Endothelial cell (in vitro differentiated cells): ENCODE measurements at regions not wholly inside any gene's neighbourhood (a gene's known extent, or its start where the extent isn't known, plus 50 kb on each side); places are given as distances from the start of the nearest gene placed in this dataset.

Experiments
- DNase-seq: peaks from one replicate; pipeline ENCODE4 v3.0.0; 2021; ENCODE audit warnings: low spot score
- H3K27ac Mint-ChIP-seq: one replicate; pipeline ENCODE4 v1.8.0; 2021; ENCODE audit warnings: mixed read lengths, inconsistent platforms; ENCODE audit not compliant: unreplicated experiment
- H3K27me3 Mint-ChIP-seq: one replicate; pipeline ENCODE4 v1.8.0; 2021; ENCODE audit warnings: mild to moderate bottlenecking, moderate library complexity, mixed read lengths, inconsistent platforms; ENCODE audit not compliant: unreplicated experiment
- H3K36me3 Mint-ChIP-seq: one replicate; pipeline ENCODE4 v1.8.0; 2021; ENCODE audit warnings: mild to moderate bottlenecking, low read depth, mixed read lengths, inconsistent platforms; ENCODE audit not compliant: unreplicated experiment
- H3K4me1 Mint-ChIP-seq: one replicate; pipeline ENCODE4 v1.8.0; 2021; ENCODE audit warnings: mild to moderate bottlenecking, mixed read lengths, inconsistent platforms; ENCODE audit not compliant: unreplicated experiment
- H3K4me3 Mint-ChIP-seq: one replicate; pipeline ENCODE4 v1.8.0; 2021; ENCODE audit warnings: mild to moderate bottlenecking, mixed read lengths, inconsistent platforms; ENCODE audit not compliant: unreplicated experiment
- H3K9me3 Mint-ChIP-seq: one replicate; pipeline ENCODE4 v1.8.0; 2021; ENCODE audit warnings: mixed read lengths, inconsistent platforms; ENCODE audit not compliant: unreplicated experiment
- CTCF ChIP-seq: fragments of 200-600 bp; sonication (generic); IDR thresholded peaks from one replicate; pipeline ENCODE4 v1.5.0; 2021; ENCODE audit warnings: antibody characterized with exemption; ENCODE audit not compliant: unreplicated experiment

GRCh38 chr13:33433316-33433715 lies 147.8 kb upstream of the STARD13 start:
- Mint-ChIP-seq H3K4me3 (no peak overlapping the region), H3K27me3 (no peaks in the 10 kb centered on the region), H3K4me1 (peaks cover 5% of the 10 kb centered on the region), H3K27ac (no peak overlapping the region), H3K9me3 (no peaks in the 10 kb centered on the region), H3K36me3 (no peaks in the 10 kb centered on the region)
- DNase-seq: no peak
- TF ChIP-seq CTCF: no peak

- Mint-ChIP-seq H3K27ac (no peak overlapping the region), H3K36me3 (no peaks in the 10 kb centered on the region), H3K4me3 (no peak overlapping the region), H3K4me1 (peaks cover 5% of the 10 kb centered on the region), H3K27me3 (no peaks in the 10 kb centered on the region), H3K9me3 (no peaks in the 10 kb centered on the region)
- TF ChIP-seq CTCF: no peak
- DNase-seq: no peak
Measured at GRCh38 chr13:33434676-33435075, 149.1 kb upstream of the STARD13 start.

GRCh38 chr13:33435207-33435606 lies 149.7 kb upstream of the STARD13 start:
- Mint-ChIP-seq H3K4me1 (peaks cover 5% of the 10 kb centered on the region), H3K36me3 (no peaks in the 10 kb centered on the region), H3K4me3 (no peak overlapping the region), H3K27ac (no peak overlapping the region), H3K27me3 (no peaks in the 10 kb centered on the region), H3K9me3 (no peaks in the 10 kb centered on the region)
- DNase-seq: no peak
- no peak for TF ChIP-seq CTCF

- Mint-ChIP-seq H3K36me3 (no peaks in the 10 kb centered on the region), H3K4me1 (peaks cover 10% of the 10 kb centered on the region), H3K27ac (no peak overlapping the region), H3K4me3 (no peak overlapping the region), H3K27me3 (peaks cover 1% of the 10 kb centered on the region), H3K9me3 (no peaks in the 10 kb centered on the region)
- no peak for TF ChIP-seq CTCF
- no peak for DNase-seq
Measured at GRCh38 chr13:33438918-33439317, 153.4 kb upstream of the STARD13 start.

GRCh38 chr13:33441015-33441414 lies 155.5 kb upstream of the STARD13 start:
- Mint-ChIP-seq H3K27me3 (peaks cover 1% of the 10 kb centered on the region), H3K9me3 (no peaks in the 10 kb centered on the region), H3K36me3 (no peaks in the 10 kb centered on the region), H3K4me1 (peaks cover 10% of the 10 kb centered on the region), H3K4me3 (no peak overlapping the region), H3K27ac (peak overlapping the region; percentile 7)
- peak; percentile 5 for DNase-seq
- no peak for TF ChIP-seq CTCF
